ENCODE measurements at regions not wholly inside any gene's neighbourhood (a gene's known extent, or its start where the extent isn't known, plus 50 kb on each side); places are given as distances from the start of the nearest gene placed in this dataset.
"Not testable (repeated sequence)": the region's sequence is repeated elsewhere in the genome, so short reads cannot be mapped to it uniquely, and the experiment has no call there.

DNA sequence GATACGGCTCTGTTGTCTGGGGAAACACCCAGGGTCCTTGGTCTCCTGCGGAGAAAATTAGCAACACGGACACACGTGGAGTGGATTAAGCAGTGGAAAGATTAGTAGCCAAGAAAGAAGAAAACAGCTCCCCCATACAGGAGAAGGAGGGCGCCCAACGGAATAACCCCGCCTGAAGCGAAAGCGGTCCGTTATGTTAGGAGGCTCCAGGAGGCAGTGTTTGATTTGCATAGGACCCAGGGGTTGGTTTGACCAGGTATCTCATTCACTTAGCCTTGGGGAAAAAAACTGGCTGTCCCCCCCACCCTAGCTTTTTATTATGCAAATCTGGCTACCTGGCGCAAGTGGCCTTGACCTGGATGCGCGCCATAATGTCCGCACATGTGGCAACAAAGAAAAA, 170.1 kb upstream of the KYNU start:
- TF ChIP-seq, protein P1, sequence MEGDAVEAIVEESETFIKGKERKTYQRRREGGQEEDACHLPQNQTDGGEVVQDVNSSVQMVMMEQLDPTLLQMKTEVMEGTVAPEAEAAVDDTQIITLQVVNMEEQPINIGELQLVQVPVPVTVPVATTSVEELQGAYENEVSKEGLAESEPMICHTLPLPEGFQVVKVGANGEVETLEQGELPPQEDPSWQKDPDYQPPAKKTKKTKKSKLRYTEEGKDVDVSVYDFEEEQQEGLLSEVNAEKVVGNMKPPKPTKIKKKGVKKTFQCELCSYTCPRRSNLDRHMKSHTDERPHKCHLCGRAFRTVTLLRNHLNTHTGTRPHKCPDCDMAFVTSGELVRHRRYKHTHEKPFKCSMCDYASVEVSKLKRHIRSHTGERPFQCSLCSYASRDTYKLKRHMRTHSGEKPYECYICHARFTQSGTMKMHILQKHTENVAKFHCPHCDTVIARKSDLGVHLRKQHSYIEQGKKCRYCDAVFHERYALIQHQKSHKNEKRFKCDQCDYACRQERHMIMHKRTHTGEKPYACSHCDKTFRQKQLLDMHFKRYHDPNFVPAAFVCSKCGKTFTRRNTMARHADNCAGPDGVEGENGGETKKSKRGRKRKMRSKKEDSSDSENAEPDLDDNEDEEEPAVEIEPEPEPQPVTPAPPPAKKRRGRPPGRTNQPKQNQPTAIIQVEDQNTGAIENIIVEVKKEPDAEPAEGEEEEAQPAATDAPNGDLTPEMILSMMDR (conservative IDR thresholded peaks at IDR 0.05; ENCODE audit: control insufficient read depth, insufficient read depth, low read depth, low read length) = no peak
- no peak for DNase-seq (ENCODE audit: low read depth)
- no peak overlapping the region for H3K4me3 ChIP-seq (ENCODE audit: control insufficient read depth, low read depth, low read length)

DNA sequence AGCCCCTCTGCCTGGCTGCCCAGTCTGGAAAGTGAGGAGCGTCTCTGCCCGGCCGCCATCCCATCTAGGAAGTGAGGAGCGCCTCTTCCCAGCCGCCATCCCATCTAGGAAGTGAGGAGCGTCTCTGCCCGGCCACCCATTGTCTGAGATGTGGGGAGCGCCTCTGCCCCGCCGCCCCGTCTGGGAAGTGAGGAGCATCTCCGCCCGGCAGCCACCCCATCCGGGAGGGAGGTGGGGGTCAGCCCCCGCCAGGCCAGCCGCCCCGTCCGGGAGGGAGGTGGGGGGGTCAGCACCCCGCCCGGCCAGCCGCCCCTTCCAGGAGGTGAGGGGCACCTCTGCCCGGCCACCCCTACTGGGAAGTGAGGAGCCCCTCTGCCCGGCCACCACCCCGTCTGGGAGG, 175.1 kb upstream of the KYNU start:
- not testable (repeated sequence) for DNase-seq (ENCODE audit: low read depth); H3K4me3 ChIP-seq (ENCODE audit: control insufficient read depth, low read depth, low read length)

DNA sequence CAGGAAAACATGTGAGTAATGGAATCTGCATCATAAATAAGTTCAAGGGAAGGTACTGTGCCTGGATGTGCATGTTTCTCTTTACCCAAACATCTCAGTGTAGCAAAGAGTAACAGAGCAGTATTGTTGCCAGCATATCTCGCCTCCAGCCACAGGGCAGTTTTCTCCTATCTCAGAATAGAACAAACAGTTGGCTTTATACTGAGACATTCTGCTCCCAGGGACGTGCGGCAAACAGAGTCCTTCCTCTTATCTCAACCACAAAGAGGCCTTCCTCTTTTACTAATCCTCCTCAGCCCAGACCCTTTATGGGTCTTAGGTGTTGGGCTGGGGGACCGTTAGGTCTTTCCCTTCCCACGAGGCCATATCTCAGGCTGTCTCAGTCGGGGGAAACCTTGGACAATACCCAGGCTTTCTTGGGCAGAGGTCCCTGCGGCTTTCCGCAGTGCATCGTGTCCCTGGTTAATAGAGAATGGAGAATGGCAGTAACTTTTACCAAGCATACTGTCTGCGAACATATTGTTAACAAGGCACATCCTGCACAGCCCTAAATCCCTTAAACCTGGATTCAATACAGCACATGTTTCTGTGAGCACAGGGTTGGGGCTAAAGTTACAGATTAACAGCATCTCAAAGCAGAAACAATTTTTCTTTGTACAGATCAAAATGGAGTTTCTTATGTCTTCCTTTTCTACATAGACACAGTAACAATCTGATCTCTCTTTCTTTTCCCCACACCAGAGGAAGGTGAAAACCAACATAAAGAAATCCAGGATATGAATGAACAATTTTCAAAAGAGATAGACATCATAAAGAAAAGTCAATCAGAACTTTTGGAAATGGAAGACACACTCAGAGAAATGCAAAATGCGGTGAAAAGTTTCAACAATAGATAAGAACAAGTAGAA, 181.9 kb upstream of the KYNU start:
- DNase-seq (ENCODE audit: low read depth); H3K4me3 ChIP-seq (ENCODE audit: control insufficient read depth, low read depth, low read length): not testable (repeated sequence)

DNA sequence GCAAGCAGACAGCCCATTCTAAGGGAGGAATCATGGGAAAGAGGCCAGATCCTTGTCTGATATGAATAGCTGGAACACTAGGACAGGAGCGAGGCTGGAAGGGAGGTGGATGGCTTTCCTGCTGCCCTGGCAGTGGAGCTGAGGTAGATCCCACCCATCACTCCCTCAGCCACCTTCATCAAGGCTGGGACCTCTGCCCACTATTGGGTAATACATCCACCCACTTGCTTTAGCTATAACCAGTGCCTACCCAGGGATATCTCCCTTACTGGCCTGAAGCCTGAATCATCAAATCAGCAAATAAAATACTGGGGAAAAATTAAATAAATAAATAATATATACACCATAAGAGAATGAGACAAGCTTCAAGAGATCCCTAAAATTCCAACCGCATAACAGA, 183.2 kb upstream of the KYNU start:
- TF ChIP-seq, protein P1 (conservative IDR thresholded peaks at IDR 0.05; ENCODE audit: control insufficient read depth, insufficient read depth, low read depth, low read length) = no peak
- H3K4me3 ChIP-seq (ENCODE audit: control insufficient read depth, low read depth, low read length) = no peak overlapping the region

DNA sequence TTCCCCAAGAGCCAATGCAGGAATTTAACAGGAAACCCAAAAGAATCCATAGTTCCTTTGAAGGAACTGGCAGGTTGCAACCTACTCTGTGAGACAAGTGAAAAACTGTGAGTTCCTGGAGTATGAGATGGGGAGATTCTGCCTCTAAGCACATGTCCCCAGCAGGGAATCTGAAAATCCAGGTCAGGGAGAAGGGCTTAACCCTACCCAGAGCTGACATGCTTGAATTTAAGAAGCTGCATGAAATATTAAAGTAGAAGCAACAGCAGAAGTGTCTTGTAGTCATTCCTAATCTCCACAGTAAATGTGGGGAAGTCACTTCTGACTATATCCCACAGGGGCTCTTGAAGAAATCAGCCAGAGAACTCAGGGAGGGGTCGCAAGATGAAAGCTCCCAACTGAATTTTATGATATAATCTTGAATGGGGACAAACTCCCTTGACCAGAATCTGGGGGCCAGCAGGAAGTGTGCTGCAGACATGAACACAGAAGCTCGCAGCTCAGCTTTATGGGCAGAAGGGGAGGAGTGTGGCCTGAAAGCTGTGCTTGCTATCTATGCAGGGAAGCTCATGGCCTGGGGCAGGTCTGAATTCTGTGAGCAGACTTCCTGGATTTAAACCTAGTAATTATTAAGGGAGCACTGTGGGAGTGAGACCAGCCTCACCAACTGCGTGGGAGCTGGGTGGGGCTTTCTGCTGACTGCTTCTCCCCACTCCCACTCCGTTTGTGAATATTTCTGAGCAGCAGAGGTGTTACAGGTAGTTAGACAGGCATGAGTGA, 184.1 kb upstream of the KYNU start:
- no peak overlapping the region for H3K4me3 ChIP-seq (ENCODE audit: control insufficient read depth, low read depth, low read length)
- no peak for DNase-seq (ENCODE audit: low read depth)
- TF ChIP-seq, protein P1 (conservative IDR thresholded peaks at IDR 0.05; ENCODE audit: control insufficient read depth, insufficient read depth, low read depth, low read length) = no peak

More for the DNA sequence above, 183.2 kb upstream of the KYNU start:
- no peak for DNase-seq (ENCODE audit: low read depth)

DNA sequence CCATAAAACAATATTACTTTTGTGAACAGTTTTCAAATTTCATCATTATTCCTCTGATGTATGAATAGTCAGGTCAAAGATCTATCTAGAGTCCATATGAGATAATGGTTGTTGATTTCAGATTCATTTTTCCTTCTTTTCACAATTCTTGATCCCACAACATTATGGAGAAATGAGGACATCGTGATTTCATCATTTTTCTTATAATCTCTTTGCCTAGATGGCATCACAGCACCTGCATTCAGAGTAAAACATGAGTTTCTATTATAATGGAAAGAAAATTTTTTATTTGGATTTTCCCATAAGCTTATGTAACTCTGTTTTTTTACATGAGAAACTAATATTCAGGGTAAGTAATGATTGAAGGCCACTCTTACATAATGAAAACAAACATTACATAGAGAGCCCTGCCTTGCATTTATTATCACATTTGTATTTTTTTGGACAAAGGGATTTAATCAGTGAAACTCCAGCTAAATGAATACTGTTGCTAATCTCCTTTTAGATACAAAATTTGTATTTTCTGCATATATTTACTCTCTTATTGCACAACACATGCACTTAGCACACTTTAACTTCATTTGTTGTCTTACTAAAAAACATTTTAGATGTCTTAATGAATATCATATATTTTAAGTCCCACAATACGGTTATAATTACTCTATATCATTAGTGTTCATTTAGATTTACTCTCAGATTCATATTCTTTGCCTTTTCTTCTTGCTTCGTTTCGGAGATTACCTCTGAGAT, 188.4 kb upstream of the KYNU start:
- H3K4me3 ChIP-seq (ENCODE audit: control insufficient read depth, low read depth, low read length) = no peak overlapping the region
- TF ChIP-seq, protein P1 (conservative IDR thresholded peaks at IDR 0.05; ENCODE audit: control insufficient read depth, insufficient read depth, low read depth, low read length) = no peak
- no peak for DNase-seq (ENCODE audit: low read depth)

DNA sequence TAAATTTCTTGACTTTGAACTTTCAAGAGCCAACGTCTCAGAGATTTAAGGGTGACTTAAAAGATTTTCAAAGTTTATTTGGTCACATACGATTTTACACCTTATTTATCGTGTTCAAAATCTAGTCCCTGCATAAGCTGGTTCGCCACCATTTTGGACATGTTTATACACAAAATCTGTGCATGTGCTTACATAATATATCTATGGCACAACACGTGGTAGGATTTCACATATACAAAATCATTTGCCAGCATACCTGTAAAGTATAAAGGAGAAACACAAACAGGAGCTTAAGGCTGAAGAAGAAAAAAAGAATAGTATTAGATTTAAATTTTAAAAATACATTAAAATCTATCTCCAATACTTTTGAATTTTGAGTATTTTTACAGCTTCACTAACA, 190.0 kb upstream of the KYNU start:
- DNase-seq (ENCODE audit: low read depth) = no peak
- TF ChIP-seq, protein P1 (conservative IDR thresholded peaks at IDR 0.05; ENCODE audit: control insufficient read depth, insufficient read depth, low read depth, low read length) = no peak
- H3K4me3 ChIP-seq (ENCODE audit: control insufficient read depth, low read depth, low read length) = no peak overlapping the region
